GM12892 (cell line): ENCODE measurements at regions not wholly inside any gene's neighbourhood (a gene's known extent, or its start where the extent isn't known, plus 50 kb on each side); places are given as distances from the start of the nearest gene placed in this dataset.

Source experiments
- POLR2A ChIP-seq: IDR thresholded peaks from 2 replicates; pipeline ENCODE4 v1.6.1; 2011; ENCODE audit warnings: low read depth, low read length, control low read depth
- POLR2AphosphoS5 ChIP-seq: IDR thresholded peaks from 2 replicates; pipeline ENCODE4 v1.6.1; 2011; ENCODE audit warnings: low read depth, low read length, control low read depth

DNA sequence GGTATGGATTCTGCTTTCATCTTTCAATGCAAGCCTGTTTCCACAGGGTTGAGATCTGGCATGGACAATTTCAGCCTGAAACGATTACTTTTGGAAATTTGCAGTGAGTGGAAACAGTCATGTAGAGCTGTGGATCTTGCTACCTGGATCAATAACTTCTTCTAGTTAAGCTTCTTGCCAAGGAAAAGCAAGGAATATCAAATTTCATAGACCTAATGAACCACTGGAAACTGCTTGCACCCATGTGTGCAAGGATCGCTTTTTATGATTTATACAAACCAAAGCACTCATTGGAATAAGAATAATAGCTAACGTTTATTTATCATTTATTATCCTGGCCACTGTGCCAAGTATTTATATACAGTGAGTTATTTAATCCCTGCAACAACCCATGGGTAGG is 392.8 kb downstream of the KCNRG start:
- no peak for TF ChIP-seq POLR2A
- TF ChIP-seq POLR2AphosphoS5 = no peak
